ENCODE measurements at regions not wholly inside any gene's neighbourhood (a gene's known extent, or its start where the extent isn't known, plus 50 kb on each side); places are given as distances from the start of the nearest gene placed in this dataset.

GRCh38 chr20:18901980-18902737, 88.6 kb downstream of the SCP2D1 start:
- H3K9ac ChIP-seq (ENCODE audit: insufficient read depth, low read length), result no peak overlapping the region
- no peaks in the 10 kb centered on the region for H3K36me3 ChIP-seq (ENCODE audit: control insufficient read depth, insufficient read depth, low read length)
- H3K79me2 ChIP-seq (ENCODE audit: control insufficient read depth, insufficient read depth, low read length), result no peaks in the 10 kb centered on the region
- H2AFZ ChIP-seq (ENCODE audit: low read length), result no peak overlapping the region
- no peaks in the 10 kb centered on the region for H4K20me1 ChIP-seq (ENCODE audit: control insufficient read depth, extremely low read depth, insufficient read depth, low read length)
- no peak overlapping the region for H3K27ac ChIP-seq (ENCODE audit: insufficient read depth, low read length)
- H3K4me2 ChIP-seq (ENCODE audit: extremely low read depth, insufficient read depth, low read length), result no peak overlapping the region
- H3K4me3 ChIP-seq (replicated peaks in 1 of 4; ENCODE audit: control extremely low read depth in 1 of 4, insufficient read depth in 1 of 4, low read depth in 3 of 4, low read length in 4 of 4), result no peak overlapping the region
- no peaks in the 10 kb centered on the region for H3K27me3 ChIP-seq (ENCODE audit: control insufficient read depth, insufficient read depth, low read length)
- H3K4me1 ChIP-seq (ENCODE audit: control insufficient read depth, extremely low read depth, insufficient read depth, low read length), result no peaks in the 10 kb centered on the region
- TF ChIP-seq EZH2 (IDR thresholded peaks at IDR 0.05; ENCODE audit: low read length, missing control alignments) (no peak), CTCF (conservative IDR thresholded peaks at IDR 0.05 in 1 of 2, IDR thresholded peaks at IDR 0.05 in 1 of 2; ENCODE audit: low read depth in 1 of 2, low read length in 2 of 2) (no peak)
- no peak for DNase-seq (ENCODE audit: low read depth in 2 of 2)
- no peaks in the 10 kb centered on the region for H3K9me3 ChIP-seq (ENCODE audit: control insufficient read depth, insufficient read depth, low read depth, low read length)

GRCh38 chr20:18904192-18904591, 90.6 kb downstream of the SCP2D1 start:
- Histone ChIP-seq H3K27ac (ENCODE audit: insufficient read depth, low read length) (no peak overlapping the region), H3K4me3 (replicated peaks in 1 of 4; ENCODE audit: control extremely low read depth in 1 of 4, insufficient read depth in 1 of 4, low read depth in 3 of 4, low read length in 4 of 4) (no peak overlapping the region), H3K36me3 (ENCODE audit: control insufficient read depth, insufficient read depth, low read length) (no peaks in the 10 kb centered on the region), H3K9ac (ENCODE audit: insufficient read depth, low read length) (no peak overlapping the region), H3K4me2 (ENCODE audit: extremely low read depth, insufficient read depth, low read length) (no peak overlapping the region), H3K79me2 (ENCODE audit: control insufficient read depth, insufficient read depth, low read length) (no peaks in the 10 kb centered on the region), H3K4me1 (ENCODE audit: control insufficient read depth, extremely low read depth, insufficient read depth, low read length) (no peaks in the 10 kb centered on the region), H3K9me3 (ENCODE audit: control insufficient read depth, insufficient read depth, low read depth, low read length) (no peaks in the 10 kb centered on the region), H3K27me3 (ENCODE audit: control insufficient read depth, insufficient read depth, low read length) (no peaks in the 10 kb centered on the region), H4K20me1 (ENCODE audit: control insufficient read depth, extremely low read depth, insufficient read depth, low read length) (no peaks in the 10 kb centered on the region), H2AFZ (ENCODE audit: low read length) (no peak overlapping the region)
- TF ChIP-seq EZH2 (IDR thresholded peaks at IDR 0.05; ENCODE audit: low read length, missing control alignments) (no peak), CTCF (conservative IDR thresholded peaks at IDR 0.05 in 1 of 2, IDR thresholded peaks at IDR 0.05 in 1 of 2; ENCODE audit: low read depth in 1 of 2, low read length in 2 of 2) (no peak)
- DNase-seq (ENCODE audit: low read depth in 2 of 2), result no peak

- DNase-seq (ENCODE audit: low read depth in 2 of 2), result no peak
- Histone ChIP-seq H3K9me3 (ENCODE audit: control insufficient read depth, insufficient read depth, low read depth, low read length) (no peaks in the 10 kb centered on the region), H3K4me1 (ENCODE audit: control insufficient read depth, extremely low read depth, insufficient read depth, low read length) (no peaks in the 10 kb centered on the region), H3K9ac (ENCODE audit: insufficient read depth, low read length) (no peak overlapping the region), H3K36me3 (ENCODE audit: control insufficient read depth, insufficient read depth, low read length) (no peaks in the 10 kb centered on the region), H2AFZ (ENCODE audit: low read length) (no peak overlapping the region), H3K27me3 (ENCODE audit: control insufficient read depth, insufficient read depth, low read length) (no peaks in the 10 kb centered on the region), H4K20me1 (ENCODE audit: control insufficient read depth, extremely low read depth, insufficient read depth, low read length) (no peaks in the 10 kb centered on the region), H3K4me2 (ENCODE audit: extremely low read depth, insufficient read depth, low read length) (no peak overlapping the region), H3K4me3 (replicated peaks in 1 of 4; ENCODE audit: control extremely low read depth in 1 of 4, insufficient read depth in 1 of 4, low read depth in 3 of 4, low read length in 4 of 4) (no peak overlapping the region), H3K27ac (ENCODE audit: insufficient read depth, low read length) (no peak overlapping the region), H3K79me2 (ENCODE audit: control insufficient read depth, insufficient read depth, low read length) (no peaks in the 10 kb centered on the region)
- no peak for TF ChIP-seq CTCF (conservative IDR thresholded peaks at IDR 0.05 in 1 of 2, IDR thresholded peaks at IDR 0.05 in 1 of 2; ENCODE audit: low read depth in 1 of 2, low read length in 2 of 2)
- TF ChIP-seq EZH2 (IDR thresholded peaks at IDR 0.05; ENCODE audit: low read length, missing control alignments), result no peak
These were observed 91.0 kb downstream of the SCP2D1 start for GRCh38 chr20:18904624-18905023.
